GM04503 (cell line): ENCODE measurements at regions not wholly inside any gene's neighbourhood (a gene's known extent, or its start where the extent isn't known, plus 50 kb on each side); places are given as distances from the start of the nearest gene placed in this dataset.

Source experiments
- DNase-seq: peaks from one replicate; pipeline ENCODE4 v3.0.0-alpha.2; 2012; ENCODE audit warnings: low read depth

DNA sequence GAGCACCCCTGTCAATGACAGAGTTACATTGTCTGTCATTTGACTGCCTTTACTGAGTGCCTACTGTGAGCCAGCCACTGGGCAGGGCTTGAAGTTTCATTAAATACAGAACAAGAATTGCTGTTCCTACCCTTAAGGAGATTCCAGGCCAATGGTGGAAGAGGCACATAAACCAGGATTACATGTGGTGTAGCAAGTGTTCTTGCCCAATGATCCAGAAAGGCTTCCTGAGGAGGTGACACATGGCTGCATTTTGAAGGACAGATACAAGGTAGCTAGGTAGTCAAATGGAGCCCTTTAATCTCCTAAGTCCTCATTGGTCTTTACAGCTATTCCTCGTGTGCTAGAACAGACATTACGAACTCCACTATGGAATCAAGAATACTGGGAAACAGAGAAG, 312.7 kb downstream of the ETAA1 start:
- no peak for DNase-seq

GRCh38 chr2:67712484-67712883, 315.4 kb downstream of the ETAA1 start:
- DNase-seq = no peak

- DNase-seq = no peak
Measured at GRCh38 chr2:67713376-67713775, 316.2 kb downstream of the ETAA1 start.

DNA sequence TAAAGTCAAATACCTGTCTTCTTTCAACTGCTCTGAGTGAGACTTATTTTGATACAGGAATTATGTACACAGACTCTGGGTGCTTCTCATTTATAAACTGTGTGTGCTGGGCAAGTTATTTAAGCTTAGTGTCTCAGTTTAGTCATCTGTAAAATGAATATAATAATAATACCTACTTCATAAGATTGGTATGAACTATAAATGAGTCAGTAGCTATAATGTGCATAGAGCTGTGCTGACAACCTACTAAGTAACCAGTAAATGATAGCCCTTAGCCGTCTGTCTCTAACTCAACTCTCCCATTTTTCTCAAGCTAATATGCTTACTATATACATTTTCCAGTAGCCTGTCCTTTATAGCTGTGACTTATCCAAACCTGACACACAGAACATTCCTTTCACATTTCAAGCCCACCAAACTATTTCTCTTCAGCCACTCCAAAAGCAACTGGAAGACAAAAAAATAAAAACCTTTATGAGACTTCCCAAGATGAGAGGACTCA, 319.8 kb downstream of the ETAA1 start:
- no peak for DNase-seq

- no peak for DNase-seq
Measured at GRCh38 chr2:67717692-67718091, 320.6 kb downstream of the ETAA1 start.

GRCh38 chr2:67719351-67719750, 322.2 kb downstream of the ETAA1 start:
- no peak for DNase-seq

DNA sequence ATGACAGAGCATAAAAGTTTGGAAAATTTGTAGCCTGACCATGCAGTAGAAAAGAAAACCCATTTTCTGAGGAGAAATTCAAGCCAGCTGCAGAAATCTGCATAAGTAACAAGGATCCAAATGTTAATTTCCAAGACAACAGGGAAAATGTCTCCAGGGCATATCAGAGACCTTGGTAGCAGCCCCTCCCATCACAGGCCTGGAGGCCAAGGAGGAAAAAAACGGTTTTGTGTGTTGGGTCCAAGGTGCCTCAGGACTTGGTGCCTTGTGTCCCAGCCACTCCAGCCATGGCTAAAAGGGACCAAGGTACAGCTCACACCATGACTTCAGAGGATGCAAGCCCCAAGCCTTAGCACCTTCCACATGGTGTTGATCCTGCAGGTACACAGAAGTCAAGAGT, 324.4 kb downstream of the ETAA1 start:
- DNase-seq = no peak

GRCh38 chr2:67724261-67724660, 327.1 kb downstream of the ETAA1 start:
- DNase-seq = no peak

GRCh38 chr2:67725731-67726130, 328.6 kb downstream of the ETAA1 start:
- DNase-seq = no peak

DNA sequence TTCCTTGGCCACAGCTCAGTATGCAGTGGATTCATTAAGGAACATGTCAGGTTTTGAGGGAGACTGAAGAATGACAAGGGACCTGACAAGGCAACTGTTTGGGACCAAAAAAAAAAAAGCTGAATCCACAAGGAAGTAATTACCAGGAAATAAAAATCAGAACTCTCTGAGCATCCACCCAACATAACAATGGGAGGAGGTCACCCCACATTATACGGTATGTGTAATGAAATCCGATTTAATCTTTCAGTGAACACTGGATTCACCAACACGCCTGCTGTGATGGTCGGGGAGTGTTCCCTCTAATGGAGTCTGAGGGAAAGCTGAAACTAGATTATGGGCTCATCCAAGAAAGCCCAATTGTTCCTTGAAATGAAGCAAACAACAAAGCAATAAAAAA, 329.3 kb downstream of the ETAA1 start:
- no peak for DNase-seq

- DNase-seq = no peak
Measured at GRCh38 chr2:67727131-67727530, 330.0 kb downstream of the ETAA1 start.

DNA sequence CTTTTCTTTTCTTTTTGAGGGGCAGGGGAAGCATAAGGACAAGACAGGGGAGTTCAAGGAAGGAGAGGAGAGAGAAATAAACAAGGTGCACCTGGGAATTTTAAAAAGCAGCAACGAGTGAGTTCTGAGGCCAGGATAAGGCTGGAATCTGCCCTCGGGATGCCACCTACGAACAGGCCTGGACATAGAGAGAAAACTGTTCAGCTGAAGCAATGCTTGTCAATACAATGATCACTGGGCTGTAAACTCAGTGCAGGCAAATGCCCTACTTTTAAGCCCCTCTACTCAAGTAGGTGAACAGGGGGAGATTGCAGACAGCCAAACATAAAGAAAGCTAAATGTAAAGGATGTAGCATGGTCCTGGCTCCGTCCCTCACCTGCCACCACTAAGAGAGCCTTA, 330.5 kb downstream of the ETAA1 start:
- no peak for DNase-seq

- DNase-seq = no peak
Measured at GRCh38 chr2:67729474-67729873, 332.3 kb downstream of the ETAA1 start.

GRCh38 chr2:67733517-67733916, 329.3 kb downstream of the C1D start:
- DNase-seq = no peak

- DNase-seq = no peak
Measured at GRCh38 chr2:67752199-67752598, 310.6 kb downstream of the C1D start.

- DNase-seq = peak; percentile 39
Measured at GRCh38 chr2:67752969-67753368, 309.8 kb downstream of the C1D start.

GRCh38 chr2:67755156-67755882, 307.5 kb downstream of the C1D start:
- no peak for DNase-seq

- no peak for DNase-seq
Measured at GRCh38 chr2:67760995-67761394, 301.8 kb downstream of the C1D start.

DNA sequence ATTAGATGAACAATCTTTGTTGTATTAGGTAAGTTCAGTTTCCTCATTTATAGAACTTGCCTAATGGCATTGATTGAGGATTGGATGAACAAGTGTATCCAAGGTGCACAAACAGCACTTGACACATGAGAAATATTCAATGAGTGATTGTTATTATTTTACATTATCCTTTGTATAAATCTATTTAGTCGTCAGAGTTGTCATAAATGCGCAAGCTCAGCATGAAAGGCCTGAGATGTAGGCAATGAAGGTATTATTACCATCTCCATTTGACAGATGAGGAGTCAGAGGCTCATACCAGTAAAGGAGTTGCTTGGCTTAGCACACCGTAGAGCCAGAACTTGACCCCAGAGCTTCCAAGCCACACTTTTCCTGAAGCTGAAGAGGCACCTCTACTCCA, 291.4 kb downstream of the C1D start:
- DNase-seq = no peak

DNA sequence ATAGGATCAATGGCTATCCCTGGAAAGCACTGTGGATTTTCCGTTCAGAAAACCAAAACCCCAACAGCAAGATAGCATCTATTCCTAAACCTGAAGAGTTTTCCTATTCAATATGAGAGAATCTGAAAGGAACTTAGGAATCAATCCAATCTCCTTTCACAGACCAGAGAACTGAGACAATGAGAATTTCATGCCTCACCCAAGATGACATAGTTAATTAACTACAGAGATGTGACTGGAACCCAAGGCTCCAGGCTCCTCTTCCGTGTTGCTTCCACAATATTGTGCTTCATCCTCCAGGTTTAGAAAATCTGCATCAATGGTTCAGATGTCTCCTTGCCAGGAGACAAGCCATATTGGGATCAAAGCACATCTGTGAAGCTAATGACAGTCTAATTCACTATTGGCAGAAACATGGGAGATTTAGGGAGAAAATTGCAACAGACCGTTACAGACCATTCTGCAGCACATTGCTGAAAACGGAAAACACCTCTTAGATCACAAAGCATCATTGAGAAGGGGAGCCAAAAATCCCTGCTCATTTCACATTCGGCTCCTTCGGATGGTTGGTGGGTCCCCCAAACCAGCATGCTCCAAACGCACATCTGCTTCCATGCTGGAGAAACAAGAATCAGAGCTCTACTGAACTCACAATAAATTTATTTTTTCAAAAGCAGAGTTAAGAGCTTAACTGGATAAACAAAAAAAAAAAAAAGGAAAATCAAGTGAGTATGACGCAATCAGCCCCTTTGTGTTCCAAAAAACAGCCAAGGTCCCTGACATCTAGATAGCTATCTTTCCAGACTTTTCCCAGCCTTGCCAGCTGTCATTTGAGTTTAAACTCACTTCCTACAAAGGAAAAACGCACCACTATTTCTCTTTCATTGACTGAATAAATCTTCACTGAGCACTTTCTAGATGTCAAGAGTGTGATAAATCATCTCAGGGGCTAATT, 290.3 kb downstream of the C1D start:
- DNase-seq = no peak

- DNase-seq = no peak
Measured at GRCh38 chr2:67773851-67774250, 289.0 kb downstream of the C1D start.

DNA sequence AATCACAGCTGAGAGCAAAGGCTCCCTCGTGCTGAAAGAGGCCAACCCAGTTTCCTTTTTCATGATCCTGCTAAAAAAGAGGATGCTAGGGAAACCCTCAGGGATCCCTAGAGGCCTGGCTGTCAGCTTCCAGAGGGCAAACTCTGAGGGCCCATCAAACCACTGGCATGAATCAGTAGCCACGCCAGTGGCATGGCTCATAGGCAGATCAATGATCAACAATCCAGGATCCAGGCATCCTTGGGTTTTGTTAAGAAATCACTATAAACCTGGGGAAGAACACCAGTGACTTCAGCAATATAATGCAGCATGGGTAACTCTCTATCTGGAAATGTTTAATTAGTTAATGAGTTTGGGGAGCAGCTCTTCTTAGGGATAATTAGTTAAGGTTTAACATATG, 286.5 kb downstream of the C1D start:
- no peak for DNase-seq

- no peak for DNase-seq
Measured at GRCh38 chr2:67777010-67777409, 285.8 kb downstream of the C1D start.
